ELR (cell line): ENCODE measurements at regions not wholly inside any gene's neighbourhood (a gene's known extent, or its start where the extent isn't known, plus 50 kb on each side); places are given as distances from the start of the nearest gene placed in this dataset.

ENCODE experiments used
- DNase-seq: peaks from one replicate; pipeline ENCODE4 v3.0.0-alpha.2; 2015; ENCODE audit warnings: low read depth

GRCh38 chr2:45141883-45142866 is 132.9 kb upstream of the SIX2 start:
- DNase-seq = no peak

GRCh38 chr2:45140675-45141074 is 131.4 kb upstream of the SIX2 start:
- DNase-seq = no peak

GRCh38 chr2:45138904-45139303 is 129.7 kb upstream of the SIX2 start:
- no peak for DNase-seq

DNA sequence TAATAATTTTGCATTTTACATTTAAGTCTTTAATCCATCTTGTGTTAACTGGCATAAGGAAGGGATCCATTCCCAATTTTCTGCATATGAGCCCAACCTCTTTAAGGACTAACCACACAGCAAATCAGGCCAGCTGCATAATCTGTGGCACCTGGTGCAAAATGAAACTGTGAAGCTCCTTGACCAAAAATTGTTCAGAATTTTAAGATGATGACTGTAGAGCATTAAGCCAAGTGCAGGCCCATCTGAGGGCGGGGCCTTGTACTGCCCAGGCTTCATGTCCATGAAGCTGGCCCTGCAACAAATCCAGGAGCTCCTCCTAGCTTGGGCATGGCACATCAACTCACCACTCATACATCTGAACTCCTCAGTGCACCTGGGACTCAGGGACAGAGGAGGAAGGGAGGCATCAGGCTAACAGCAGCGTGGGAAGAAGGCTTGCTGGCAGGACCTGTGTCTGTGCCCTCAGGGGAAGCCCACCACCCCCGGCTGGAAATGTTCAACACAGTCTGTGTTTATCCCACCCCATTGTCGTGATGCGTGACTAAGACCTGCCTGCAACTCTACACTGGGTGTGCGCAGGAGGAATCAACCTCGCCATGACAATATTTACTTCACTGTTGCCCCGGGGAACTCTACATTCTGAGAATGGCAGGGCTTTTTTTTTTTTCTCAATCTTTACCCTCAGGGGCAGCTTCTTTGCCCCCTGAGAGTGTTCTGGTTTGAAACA is 128.9 kb upstream of the SIX2 start:
- DNase-seq = no peak

DNA sequence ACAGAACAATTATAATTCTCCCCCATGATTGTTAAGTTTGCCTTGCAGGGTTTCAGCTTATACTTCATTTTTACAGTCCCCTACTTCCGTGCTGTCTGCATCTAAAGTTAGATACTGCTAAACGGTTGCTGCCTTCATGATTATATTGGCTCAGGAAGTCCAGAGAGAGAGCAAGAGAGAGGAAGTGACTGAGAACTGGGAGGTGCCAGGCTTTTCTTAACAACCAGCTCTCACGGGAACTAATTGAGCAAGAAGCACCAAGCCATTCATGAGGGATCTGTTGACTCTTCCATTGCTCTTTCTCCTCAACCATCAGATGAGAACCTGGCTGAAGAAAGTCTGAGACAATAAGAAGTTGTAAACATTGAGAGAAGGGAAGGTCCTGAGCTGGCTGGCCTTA is 125.5 kb upstream of the SIX2 start:
- peak; percentile 33 for DNase-seq

DNA sequence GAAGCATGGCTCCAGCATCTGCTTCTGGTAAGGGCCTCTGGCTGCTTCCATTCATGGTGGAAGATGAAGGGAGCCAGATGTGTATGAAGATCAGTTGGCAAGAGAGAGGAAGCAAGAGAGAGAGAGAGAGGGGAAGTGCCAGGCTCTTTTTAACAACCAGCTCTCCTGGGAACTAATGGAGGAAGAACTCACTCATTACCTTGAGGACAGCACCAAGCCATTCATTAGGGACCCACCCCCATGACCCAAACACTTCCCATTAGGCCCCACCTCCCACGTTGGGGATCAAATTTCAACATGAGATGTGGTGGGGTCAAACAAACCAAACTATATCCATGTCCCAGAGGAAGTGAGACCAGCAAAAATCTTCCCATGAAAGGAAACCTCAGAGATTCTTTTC is 124.8 kb upstream of the SIX2 start:
- DNase-seq = no peak

GRCh38 chr2:45132551-45132950 is 123.3 kb upstream of the SIX2 start:
- no peak for DNase-seq

- peak; percentile 21 for DNase-seq
Observed at GRCh38 chr2:45131587-45131986, 122.3 kb upstream of the SIX2 start.

DNA sequence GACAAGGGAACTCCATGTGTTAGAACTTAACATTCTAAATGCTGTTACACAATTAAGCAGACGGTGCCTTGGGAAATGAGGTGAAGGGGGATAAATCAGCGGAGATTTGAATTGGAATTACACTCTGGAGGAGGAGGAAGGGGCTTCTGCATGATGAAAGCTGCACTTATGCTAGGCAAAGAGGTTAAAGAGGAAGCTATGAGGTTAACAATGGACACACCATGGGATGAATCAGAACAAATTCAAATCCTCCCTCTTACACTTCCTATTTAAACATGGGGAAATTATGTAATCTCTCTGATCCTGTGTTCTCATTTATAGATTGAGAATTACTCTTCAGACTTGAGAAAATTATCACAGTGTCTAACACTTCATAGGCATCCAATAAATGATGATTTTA is 121.5 kb upstream of the SIX2 start:
- DNase-seq = peak; percentile 5

DNA sequence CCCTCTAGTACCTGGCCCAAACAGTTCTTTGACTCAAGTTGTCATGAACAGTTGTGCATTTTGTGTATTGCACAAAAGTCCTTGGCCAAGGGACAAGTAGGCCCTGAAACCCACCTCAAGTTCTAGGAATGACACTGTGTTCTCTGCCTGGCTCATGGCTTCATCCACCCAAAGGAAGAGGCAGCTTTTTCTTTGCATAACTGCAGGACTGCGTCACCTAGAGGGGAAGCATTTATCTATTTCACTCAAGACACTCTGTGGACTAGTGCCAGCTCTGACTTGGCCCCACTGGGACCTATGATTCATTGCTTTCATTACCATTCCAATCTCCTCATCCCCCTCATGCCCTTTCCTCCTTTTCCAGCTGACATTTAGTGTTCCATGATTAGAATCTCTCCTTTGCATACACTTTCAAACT is 119.3 kb upstream of the SIX2 start:
- peak; percentile 98 for DNase-seq

DNA sequence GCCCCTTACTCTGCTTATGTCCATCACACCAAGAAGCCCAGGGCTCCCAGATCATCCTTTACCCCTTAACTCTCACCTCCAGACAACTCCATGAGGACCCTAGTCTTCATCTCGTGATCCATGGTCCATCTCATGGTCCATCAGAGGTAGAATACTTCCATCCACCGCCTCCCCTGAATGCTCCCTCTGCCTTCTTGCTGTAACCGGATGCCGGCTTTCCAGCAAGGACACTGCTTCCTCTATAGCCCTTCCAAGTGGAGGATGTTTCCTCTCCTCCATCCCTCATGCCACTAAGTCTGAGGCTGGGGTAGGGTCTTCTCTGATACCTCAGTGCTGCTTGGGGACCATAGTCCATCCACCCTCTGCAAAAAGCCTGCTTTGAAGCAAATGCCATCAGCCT is 118.6 kb upstream of the SIX2 start:
- DNase-seq = no peak

DNA sequence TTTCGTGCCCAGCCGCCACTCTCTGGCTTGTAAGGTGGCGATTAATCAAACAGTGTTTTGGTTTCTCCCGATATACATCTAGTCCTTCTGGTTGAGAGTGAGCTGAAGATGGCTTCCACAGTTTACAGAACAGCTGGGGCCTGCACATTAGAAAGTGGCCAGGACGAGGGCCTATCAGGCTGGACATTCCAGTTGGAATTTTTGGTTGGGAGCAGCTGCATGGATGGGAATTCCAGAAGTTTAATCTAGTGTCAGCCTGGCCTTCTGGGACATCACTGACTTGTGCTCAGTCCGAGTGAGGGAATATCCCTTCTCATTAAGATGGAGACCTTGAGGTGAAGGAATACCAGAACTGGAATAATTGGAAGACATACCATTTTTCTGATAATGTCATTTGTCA is 118.1 kb upstream of the SIX2 start:
- DNase-seq = no peak

DNA sequence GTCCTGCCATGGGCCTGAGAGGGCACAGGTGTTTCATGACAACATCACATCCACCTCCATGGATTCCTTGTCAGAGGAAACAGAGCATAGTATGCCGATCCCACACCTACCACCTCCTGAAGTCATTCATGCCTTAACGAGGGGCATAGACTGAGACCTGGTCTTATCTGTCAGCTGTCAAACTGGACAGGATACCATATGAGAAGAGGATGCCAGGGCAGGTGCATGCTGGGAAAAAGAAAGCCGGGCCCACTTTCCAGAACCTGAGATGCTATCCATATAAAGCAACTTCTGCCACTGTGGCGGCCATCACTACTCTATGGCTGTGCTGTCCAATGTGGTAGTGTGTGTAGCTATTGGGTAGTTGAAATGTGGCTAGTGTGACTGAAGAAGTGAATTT is 116.0 kb upstream of the SIX2 start:
- no peak for DNase-seq

- DNase-seq = no peak
Observed at GRCh38 chr2:45124456-45124855, 115.2 kb upstream of the SIX2 start.

DNA sequence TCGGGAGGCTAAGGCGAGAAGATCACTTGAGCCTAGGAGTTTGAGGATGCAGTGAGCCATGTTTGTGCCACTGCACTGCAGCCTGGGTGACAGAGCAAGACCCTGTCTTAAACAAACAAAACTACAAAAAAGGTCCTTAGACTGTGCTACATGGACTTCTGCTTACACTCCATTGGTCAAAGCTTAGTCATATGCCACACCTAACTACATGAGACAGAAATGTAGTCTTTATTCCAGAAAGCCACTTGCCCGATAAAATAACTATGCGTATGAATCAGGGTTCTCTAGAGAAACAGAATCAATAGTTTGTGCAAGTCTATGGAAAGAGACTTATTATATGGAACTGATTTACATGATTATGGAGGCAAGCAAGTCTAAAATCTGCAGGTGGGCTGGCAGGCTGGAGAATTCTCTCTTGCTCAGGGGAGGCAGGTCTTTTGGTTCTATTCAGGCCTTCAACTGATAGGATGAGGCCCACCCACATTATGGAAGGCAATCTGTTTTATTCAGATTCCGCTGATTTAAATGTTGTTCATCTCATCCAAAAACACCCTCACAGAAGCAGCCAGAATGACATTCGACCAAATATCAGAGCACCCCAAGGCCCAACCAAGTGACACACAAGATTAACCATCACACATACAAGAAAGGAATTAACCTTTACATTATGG is 114.4 kb upstream of the SIX2 start:
- DNase-seq = no peak

DNA sequence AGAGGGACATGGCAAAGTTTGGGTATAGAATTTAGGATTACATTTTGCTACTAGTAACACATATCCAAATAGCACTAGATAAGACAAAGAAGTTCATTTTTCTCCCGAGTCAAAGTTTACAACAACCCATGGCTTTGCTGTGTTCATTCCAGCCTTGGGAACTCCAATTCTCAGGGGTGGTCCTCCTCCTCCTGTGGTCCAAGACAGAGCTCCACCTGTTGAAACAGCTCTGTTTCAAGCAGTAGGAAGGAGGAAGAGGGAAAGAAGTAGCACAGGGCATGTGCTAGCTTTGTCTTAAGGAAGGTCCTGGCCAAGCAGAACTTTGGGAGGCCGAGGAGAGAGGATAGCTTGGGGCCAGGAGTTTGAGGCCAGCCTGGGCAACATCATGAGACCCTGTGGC is 113.8 kb upstream of the SIX2 start:
- DNase-seq = no peak

- peak; percentile 18 for DNase-seq
Observed at GRCh38 chr2:45121236-45121927, 112.1 kb upstream of the SIX2 start.

- no peak for DNase-seq
Observed at GRCh38 chr2:45120546-45120945, 111.3 kb upstream of the SIX2 start.

DNA sequence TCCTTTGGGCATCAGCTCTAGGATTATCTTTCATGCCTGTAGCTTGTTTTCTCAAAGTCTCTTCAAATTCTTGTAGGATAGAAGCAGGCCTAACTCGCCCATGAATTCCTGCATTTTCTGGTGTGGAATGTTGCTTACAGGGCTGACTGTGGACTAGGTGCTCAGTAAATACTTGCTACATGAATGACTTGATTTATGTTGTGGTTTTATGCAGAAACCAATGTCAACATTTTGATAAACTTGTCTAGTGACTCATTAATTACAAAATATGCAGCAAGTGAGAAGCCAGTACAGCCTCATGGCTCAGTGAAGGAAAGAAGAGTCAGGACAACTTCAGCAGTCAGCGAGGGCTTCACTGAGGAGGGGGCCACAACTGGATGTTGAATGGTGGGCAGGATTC is 110.6 kb upstream of the SIX2 start:
- DNase-seq = peak; percentile 85

- DNase-seq = peak; percentile 70
Observed at GRCh38 chr2:45119038-45119437, 109.8 kb upstream of the SIX2 start.

DNA sequence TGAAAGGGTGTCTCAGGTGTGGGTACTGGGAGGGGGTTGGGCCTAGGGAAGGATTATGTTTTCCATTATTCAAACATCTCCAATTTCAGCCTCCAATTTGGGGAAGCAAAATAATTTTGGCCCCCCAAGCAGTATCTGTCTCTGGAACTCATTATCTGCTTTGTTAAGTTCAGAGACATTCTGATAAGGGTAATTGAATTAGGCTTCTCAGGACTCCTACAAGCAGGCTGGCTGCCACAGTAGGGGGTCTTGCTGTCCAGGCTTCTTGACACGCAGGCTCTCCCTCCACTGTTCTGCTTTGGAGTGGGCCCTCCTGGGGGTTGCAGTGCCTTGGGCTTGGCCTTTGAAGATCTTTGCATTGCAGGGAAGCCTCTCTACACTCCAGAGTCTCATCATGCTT is 108.1 kb upstream of the SIX2 start:
- no peak for DNase-seq

DNA sequence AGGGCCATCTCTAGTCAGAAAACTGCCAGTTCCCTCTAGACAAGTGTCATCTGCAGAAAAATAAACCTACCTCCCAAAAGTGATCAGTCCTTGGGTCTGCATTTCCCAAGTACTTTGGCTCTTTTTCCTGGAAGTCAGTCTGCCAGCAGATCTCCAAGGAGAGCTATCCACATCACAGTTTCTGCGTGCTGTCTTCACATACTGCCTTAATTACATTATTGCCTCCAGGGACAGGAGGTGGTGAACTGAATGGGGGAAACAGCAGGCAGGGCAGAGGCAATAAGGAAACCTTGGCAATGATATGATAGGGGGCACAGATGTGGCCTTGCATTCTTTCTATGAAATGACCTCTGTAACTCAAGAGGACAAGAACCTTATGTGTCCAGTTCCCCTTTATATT is 105.9 kb upstream of the SIX2 start:
- no peak for DNase-seq
